Peyer's patch (tissue), 4 donors: ENCODE measurements at regions not wholly inside any gene's neighbourhood (a gene's known extent, or its start where the extent isn't known, plus 50 kb on each side); places are given as distances from the start of the nearest gene placed in this dataset.

Experiments
- CTCF ChIP-seq, 6 experiments: fragments of 450-650 bp in 4 of 6; fragments of 200-600 bp in 2 of 6; sonication (generic) in 1 of 6; IDR thresholded peaks; one replicate each; pipeline ENCODE4 v1.5.1; 2017 to 2019; ENCODE audit warnings: antibody characterized with exemption in 6 of 6, mild to moderate bottlenecking in 3 of 6, moderate library complexity in 1 of 6
- POLR2A ChIP-seq, 2 donors: fragments of 450-650 bp; IDR thresholded peaks; one replicate each; pipeline ENCODE4 v1.5.1; 2017; ENCODE audit warnings: antibody characterized with exemption in 2 of 2, mild to moderate bottlenecking in 2 of 2, moderate library complexity in 2 of 2

- TF ChIP-seq CTCF (IDR thresholded peaks at IDR 0.05), result no peak
- TF ChIP-seq POLR2A (IDR thresholded peaks at IDR 0.05), result no peak
Measured at GRCh38 chrX:42242004-42242403, 318.6 kb upstream of the CASK start.
